ENCODE measurements at regions not wholly inside any gene's neighbourhood (a gene's known extent, or its start where the extent isn't known, plus 50 kb on each side); places are given as distances from the start of the nearest gene placed in this dataset.

DNA sequence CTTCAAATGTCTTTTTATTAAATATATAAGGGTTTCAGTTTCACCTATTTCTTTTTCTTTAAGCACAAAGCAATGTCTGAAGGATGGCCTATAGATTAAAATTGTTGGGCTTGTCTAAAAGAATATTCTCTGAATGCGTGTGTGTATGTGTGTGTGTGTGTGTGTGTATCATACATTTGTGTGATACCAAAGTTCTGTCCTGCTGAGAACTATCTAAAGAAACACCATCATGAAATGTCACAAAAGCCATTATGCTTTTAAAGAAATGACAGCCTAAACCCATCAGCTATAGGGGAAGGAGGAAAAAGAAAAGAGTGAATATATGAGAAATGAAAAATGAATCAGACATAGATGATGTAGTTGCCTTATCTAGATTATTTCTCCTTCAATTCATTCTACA is 1501.5 kb upstream of the TENM3 start:
- no peaks in the 10 kb centered on the region for H3K36me3 Mint-ChIP-seq (ENCODE audit: insufficient read depth, unreplicated experiment)

DNA sequence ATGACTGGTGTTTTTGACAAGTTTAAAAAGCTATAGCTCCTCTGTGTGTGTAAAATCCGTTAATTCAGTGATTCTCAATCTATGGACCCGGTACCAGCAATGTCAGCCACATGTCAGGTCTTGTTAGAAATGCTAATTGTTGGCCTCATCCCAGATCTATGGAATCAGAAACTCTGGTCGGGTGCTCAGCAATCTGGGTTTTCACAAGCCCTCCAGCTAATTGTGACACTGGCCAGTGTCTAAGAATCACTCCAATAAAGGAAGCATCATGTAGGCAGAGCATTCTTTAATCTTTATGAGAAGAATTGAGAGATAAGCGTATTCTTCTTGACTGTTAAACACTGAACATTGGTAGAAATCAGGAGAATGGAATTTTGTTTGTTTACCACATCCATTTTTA is 1498.2 kb upstream of the TENM3 start:
- ChIA-PET POLR2A (interaction anchor here (0.6 kb wide), 1 partner anchor 625 kb away, joined by 3 read pairs; no protein-coding TSS in a partner anchor), CTCF (interaction anchor here (1.0 kb wide), 1 partner anchor 37 kb away, joined by 3 read pairs; no protein-coding TSS in a partner anchor)
- Mint-ChIP-seq H3K27me3 (ENCODE audit: insufficient read depth, unreplicated experiment) (no peaks in the 10 kb centered on the region), H3K4me3 (ENCODE audit: unreplicated experiment) (no peak overlapping the region), H3K27ac (ENCODE audit: low read depth, unreplicated experiment) (no peak overlapping the region), H3K36me3 (ENCODE audit: insufficient read depth, unreplicated experiment) (no peaks in the 10 kb centered on the region), H3K4me1 (ENCODE audit: insufficient read depth, unreplicated experiment) (no peaks in the 10 kb centered on the region), H3K9me3 (ENCODE audit: unreplicated experiment) (no peaks in the 10 kb centered on the region)
- no TSS peak for BruUV-seq (replicated peaks)
- DNase-seq (ENCODE audit: unreplicated experiment): no peak
- TF ChIP-seq, protein P1, sequence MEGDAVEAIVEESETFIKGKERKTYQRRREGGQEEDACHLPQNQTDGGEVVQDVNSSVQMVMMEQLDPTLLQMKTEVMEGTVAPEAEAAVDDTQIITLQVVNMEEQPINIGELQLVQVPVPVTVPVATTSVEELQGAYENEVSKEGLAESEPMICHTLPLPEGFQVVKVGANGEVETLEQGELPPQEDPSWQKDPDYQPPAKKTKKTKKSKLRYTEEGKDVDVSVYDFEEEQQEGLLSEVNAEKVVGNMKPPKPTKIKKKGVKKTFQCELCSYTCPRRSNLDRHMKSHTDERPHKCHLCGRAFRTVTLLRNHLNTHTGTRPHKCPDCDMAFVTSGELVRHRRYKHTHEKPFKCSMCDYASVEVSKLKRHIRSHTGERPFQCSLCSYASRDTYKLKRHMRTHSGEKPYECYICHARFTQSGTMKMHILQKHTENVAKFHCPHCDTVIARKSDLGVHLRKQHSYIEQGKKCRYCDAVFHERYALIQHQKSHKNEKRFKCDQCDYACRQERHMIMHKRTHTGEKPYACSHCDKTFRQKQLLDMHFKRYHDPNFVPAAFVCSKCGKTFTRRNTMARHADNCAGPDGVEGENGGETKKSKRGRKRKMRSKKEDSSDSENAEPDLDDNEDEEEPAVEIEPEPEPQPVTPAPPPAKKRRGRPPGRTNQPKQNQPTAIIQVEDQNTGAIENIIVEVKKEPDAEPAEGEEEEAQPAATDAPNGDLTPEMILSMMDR (IDR thresholded peaks at IDR 0.05; ENCODE audit: unreplicated experiment): no peak
- intact Hi-C loops (cut with micrococcal nuclease): no loop called here

More for the DNA sequence above, 1501.5 kb upstream of the TENM3 start:
- POLR2A ChIA-PET: no interaction called here
- intact Hi-C loops (cut with micrococcal nuclease): no loop called here
- no peak for DNase-seq (ENCODE audit: unreplicated experiment)
- CTCF ChIA-PET: no interaction called here
- TF ChIP-seq, protein P1 (IDR thresholded peaks at IDR 0.05; ENCODE audit: unreplicated experiment): no peak
- H3K27ac Mint-ChIP-seq (ENCODE audit: low read depth, unreplicated experiment): no peak overlapping the region
- H3K27me3 Mint-ChIP-seq (ENCODE audit: insufficient read depth, unreplicated experiment): no peaks in the 10 kb centered on the region
- no TSS peak for BruUV-seq (replicated peaks)
- no peaks in the 10 kb centered on the region for H3K9me3 Mint-ChIP-seq (ENCODE audit: unreplicated experiment)
- H3K4me1 Mint-ChIP-seq (ENCODE audit: insufficient read depth, unreplicated experiment): no peaks in the 10 kb centered on the region
- H3K4me3 Mint-ChIP-seq (ENCODE audit: unreplicated experiment): no peak overlapping the region

DNA sequence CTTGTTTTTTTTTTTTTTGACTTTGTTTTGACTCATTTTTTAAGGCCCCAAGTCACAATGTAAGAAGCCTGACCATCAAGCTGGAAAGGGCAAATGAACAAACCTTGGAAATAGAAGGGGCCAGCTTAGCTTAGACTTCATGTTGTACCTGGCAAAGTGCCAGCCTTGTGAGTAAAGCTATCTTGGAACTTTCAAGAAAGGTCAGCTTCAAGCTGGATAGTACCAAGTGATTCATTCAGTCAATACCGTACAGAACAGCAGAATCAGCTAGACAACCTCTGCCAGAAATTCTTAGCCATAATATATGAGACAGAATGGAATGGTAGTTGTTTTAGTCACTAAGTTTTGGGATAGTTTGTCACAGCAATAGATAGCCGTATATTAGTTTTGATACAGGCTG is 1492.2 kb upstream of the TENM3 start:
- Mint-ChIP-seq H3K4me1 (ENCODE audit: insufficient read depth, unreplicated experiment) (no peaks in the 10 kb centered on the region), H3K27ac (ENCODE audit: low read depth, unreplicated experiment) (no peak overlapping the region), H3K36me3 (ENCODE audit: insufficient read depth, unreplicated experiment) (no peaks in the 10 kb centered on the region), H3K9me3 (ENCODE audit: unreplicated experiment) (peaks cover 8% of the 10 kb centered on the region), H3K4me3 (ENCODE audit: unreplicated experiment) (no peak overlapping the region), H3K27me3 (ENCODE audit: insufficient read depth, unreplicated experiment) (no peaks in the 10 kb centered on the region)
- TF ChIP-seq, protein P1 (IDR thresholded peaks at IDR 0.05; ENCODE audit: unreplicated experiment): no peak
- ChIA-PET CTCF (interaction anchor here (0.6 to 0.7 kb wide), 2 partner anchors 19 to 1419 kb away, joined by 4 to 5 read pairs; no protein-coding TSS in a partner anchor), POLR2A (interaction anchor here (0.6 kb wide), 1 partner anchor 31 kb away, joined by 3 read pairs; no protein-coding TSS in a partner anchor)
- intact Hi-C loops (cut with micrococcal nuclease): no loop called here
- peak; percentile 40 for DNase-seq (ENCODE audit: unreplicated experiment)
- no TSS peak for BruUV-seq (replicated peaks)

DNA sequence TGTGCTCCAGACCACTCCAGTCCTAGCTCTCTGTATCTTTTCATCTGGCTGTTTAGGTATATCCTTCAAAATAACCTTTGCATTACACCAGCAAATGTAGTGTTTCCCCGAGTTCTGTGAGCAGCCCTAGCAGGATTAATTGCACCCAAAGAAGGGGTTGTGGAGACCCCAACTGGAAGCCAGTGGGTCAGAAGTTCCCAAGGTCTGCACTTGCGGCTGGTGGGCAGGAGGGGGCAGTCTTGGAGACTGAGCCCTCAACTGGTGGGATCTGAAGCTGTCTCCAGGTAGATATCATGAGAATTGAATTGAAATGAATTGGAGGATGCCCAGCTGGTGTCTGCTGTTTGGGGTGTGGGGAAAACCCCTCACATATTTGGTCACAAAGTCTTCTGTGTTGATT is 1485.3 kb upstream of the TENM3 start:
- Mint-ChIP-seq H3K36me3 (ENCODE audit: insufficient read depth, unreplicated experiment) (no peaks in the 10 kb centered on the region), H3K9me3 (ENCODE audit: unreplicated experiment) (peaks cover 8% of the 10 kb centered on the region), H3K27me3 (ENCODE audit: insufficient read depth, unreplicated experiment) (no peaks in the 10 kb centered on the region), H3K27ac (ENCODE audit: low read depth, unreplicated experiment) (no peak overlapping the region), H3K4me1 (ENCODE audit: insufficient read depth, unreplicated experiment) (no peaks in the 10 kb centered on the region), H3K4me3 (ENCODE audit: unreplicated experiment) (no peak overlapping the region)
- TF ChIP-seq, protein P1 (IDR thresholded peaks at IDR 0.05; ENCODE audit: unreplicated experiment): no peak
- intact Hi-C loops (cut with micrococcal nuclease): no loop called here
- DNase-seq (ENCODE audit: unreplicated experiment): no peak
- CTCF ChIA-PET: no interaction called here
- BruUV-seq (replicated peaks): no TSS peak
- POLR2A ChIA-PET: no interaction called here
